Common myeloid progenitor, CD34-positive (primary cell): ENCODE measurements at regions not wholly inside any gene's neighbourhood (a gene's known extent, or its start where the extent isn't known, plus 50 kb on each side); places are given as distances from the start of the nearest gene placed in this dataset.

Source experiments
- CTCF ChIA-PET: fragments of 350-600 bp; sonication (Branson Sonifier 250); formaldehyde crosslinking; loops from one replicate; lab custom pipeline; 2021; ENCODE audit warnings: antibody characterized with exemption; lab: Charles Lee
- POLR2A ChIA-PET: fragments of 350-600 bp; sonication (Branson Sonifier 250); formaldehyde crosslinking; loops from one replicate; lab custom pipeline; 2021; ENCODE audit warnings: antibody characterized with exemption; lab: Charles Lee
- DNase-seq, 3 donors: peaks; one replicate each; pipeline versions ENCODE4 v3.0.0 to v3.0.0-alpha.2; 2013
- H3K27ac ChIP-seq, 2 experiments: 1 replicate in 1 of 2; 2 replicates in 1 of 2; pipeline ENCODE4 v1.7.0; 2013; ENCODE audit warnings: inconsistent platforms in 2 of 2, low read length in 2 of 2, mild to moderate bottlenecking in 2 of 2, low read depth in 1 of 2, moderate library complexity in 1 of 2; ENCODE audit not compliant: severe bottlenecking in 2 of 2, insufficient read depth in 1 of 2, poor library complexity in 1 of 2
- H3K27me3 ChIP-seq, 5 experiments: replicated peaks in 2 of 5; 1 replicate in 3 of 5; 2 replicates in 2 of 5; pipeline versions ENCODE4 v1.6.1 to v1.7.0; 2013; ENCODE audit warnings: low read length in 4 of 5, mild to moderate bottlenecking in 2 of 5, moderate library complexity in 2 of 5, inconsistent platforms in 1 of 5; ENCODE audit not compliant: insufficient read depth in 5 of 5, control insufficient read depth in 4 of 5
- H3K36me3 ChIP-seq, 4 experiments: 1 replicate in 2 of 4; 2 replicates in 2 of 4; pipeline versions ENCODE4 v1.6.1 to v1.7.0; 2013; ENCODE audit warnings: low read length in 3 of 4, control low read depth in 1 of 4, mild to moderate bottlenecking in 1 of 4; ENCODE audit not compliant: control insufficient read depth in 4 of 4, insufficient read depth in 4 of 4
- H3K4me1 ChIP-seq, 4 experiments: 1 replicate in 3 of 4; 2 replicates in 1 of 4; pipeline versions ENCODE4 v1.6.1 to v1.7.1; 2013; ENCODE audit warnings: low read length in 3 of 4, mild to moderate bottlenecking in 3 of 4, control low read depth in 1 of 4, inconsistent platforms in 1 of 4, moderate library complexity in 1 of 4; ENCODE audit not compliant: control insufficient read depth in 4 of 4, insufficient read depth in 4 of 4; ENCODE audit errors: control extremely low read depth in 1 of 4
- H3K4me3 ChIP-seq, 7 experiments: 1 replicate in 4 of 7; 2 replicates in 3 of 7; pipeline versions ENCODE4 v1.5.1 to v1.7.0; 2013; ENCODE audit warnings: mild to moderate bottlenecking in 7 of 7, low read length in 6 of 7, moderate library complexity in 6 of 7, inconsistent platforms in 2 of 7, low read depth in 2 of 7, control low read depth in 1 of 7; ENCODE audit not compliant: insufficient read depth in 4 of 7, control insufficient read depth in 1 of 7; ENCODE audit errors: extremely low read depth in 1 of 7
- H3K9me3 ChIP-seq, 5 experiments: 1 replicate in 4 of 5; 2 replicates in 1 of 5; pipeline versions ENCODE4 v1.6.1 to v1.7.1; 2013; ENCODE audit warnings: low read length in 4 of 5, mild to moderate bottlenecking in 2 of 5, inconsistent platforms in 1 of 5, low read depth in 1 of 5, moderate library complexity in 1 of 5; ENCODE audit not compliant: control insufficient read depth in 4 of 5, insufficient read depth in 2 of 5; ENCODE audit errors: control extremely low read depth in 1 of 5
- WGBS: methylation state at CpG from one replicate; pipeline ENCODE4 v1.1.5; 2013; ENCODE audit not compliant: insufficient coverage; 5-methylcytosine and 5-hydroxymethylcytosine counted together

DNA sequence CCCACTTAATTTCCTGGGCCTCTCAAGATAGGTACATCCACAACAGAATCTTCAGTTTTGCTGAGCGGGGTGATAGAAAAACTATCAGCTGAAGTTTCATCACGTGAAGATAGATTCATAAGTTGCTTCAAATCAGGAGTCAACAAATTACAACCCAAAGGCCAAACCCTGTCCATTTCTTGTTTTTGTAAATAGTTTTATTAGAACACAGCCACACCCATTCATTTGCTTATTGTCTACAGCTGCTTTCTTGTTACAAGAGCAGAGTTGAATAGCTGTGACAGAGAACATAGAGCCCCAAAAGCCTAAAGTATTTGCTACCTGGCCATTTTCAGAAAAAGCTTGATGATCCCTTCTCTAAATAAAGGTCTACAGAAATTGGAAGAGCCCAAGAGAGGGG is 300.1 kb upstream of the CDH5 start:
- CTCF ChIA-PET = no interaction called here
- H3K4me1 ChIP-seq = no peaks in the 10 kb centered on the region
- no peaks in the 10 kb centered on the region for H3K36me3 ChIP-seq
- peaks cover 0 to 28% (median 13%) of the 10 kb centered on the region in 5 experiments for H3K27me3 ChIP-seq
- POLR2A ChIA-PET = no interaction called here
- no peak overlapping the region for H3K4me3 ChIP-seq
- 93% methylated on average over 2 of the region's 2 CpGs for WGBS
- no peak for DNase-seq
- no peak overlapping the region for H3K27ac ChIP-seq
- no peaks in the 10 kb centered on the region for H3K9me3 ChIP-seq

DNA sequence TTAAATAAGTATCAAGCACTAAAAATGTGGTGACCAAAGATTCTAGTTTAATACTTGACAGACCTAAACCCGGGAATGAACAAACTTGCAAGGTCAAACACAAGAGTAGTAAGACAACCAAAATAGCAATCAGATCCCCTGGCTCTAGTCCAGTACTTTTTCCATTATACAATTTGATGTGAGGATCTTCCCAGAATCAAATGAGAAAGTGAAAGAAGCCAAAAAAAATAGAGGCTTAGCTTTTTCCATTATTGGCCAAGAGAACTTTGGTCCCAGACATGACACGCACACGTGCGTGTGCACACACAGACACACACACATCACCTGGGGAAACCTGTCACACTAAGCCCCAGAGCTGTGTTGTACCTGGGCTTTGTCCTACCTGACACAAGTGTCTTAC is 300.6 kb upstream of the CDH5 start:
- H3K9me3 ChIP-seq = no peaks in the 10 kb centered on the region
- no peaks in the 10 kb centered on the region for H3K4me1 ChIP-seq
- ChIA-PET CTCF (no interaction called here), POLR2A (no interaction called here)
- DNase-seq = no peak
- peaks cover 0 to 28% (median 13%) of the 10 kb centered on the region in 5 experiments for H3K27me3 ChIP-seq
- H3K27ac ChIP-seq = no peak overlapping the region
- 100% methylated on average over 1 of the region's 4 CpGs for WGBS
- no peak overlapping the region for H3K4me3 ChIP-seq
- H3K36me3 ChIP-seq = no peaks in the 10 kb centered on the region

GRCh38 chr16:66064801-66065530 is 301.5 kb upstream of the CDH5 start:
- no peaks in the 10 kb centered on the region for H3K9me3 ChIP-seq

DNA sequence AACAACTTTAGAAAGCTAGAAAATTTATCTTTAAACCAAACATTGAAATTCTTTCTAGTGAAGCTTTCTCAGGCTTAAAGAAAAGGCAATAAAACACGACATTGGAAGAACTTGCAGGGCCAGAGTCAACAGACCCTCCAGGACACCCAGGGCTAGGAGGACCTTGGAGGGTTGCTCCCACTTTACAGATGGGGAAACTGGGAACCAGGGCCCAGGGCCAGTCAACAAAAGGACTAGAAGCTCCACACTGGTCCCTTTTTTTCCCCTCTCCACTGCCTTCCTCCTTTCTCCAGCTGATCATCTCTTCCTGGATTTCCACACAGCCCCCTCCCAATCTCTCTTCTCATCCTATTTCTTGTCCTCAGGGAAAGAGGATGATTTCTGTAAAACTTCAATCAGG is 307.7 kb upstream of the CDH5 start:
- no peaks in the 10 kb centered on the region for H3K9me3 ChIP-seq
- no peak for DNase-seq
- H3K27me3 ChIP-seq = peaks cover 0 to 26% (median 6%) of the 10 kb centered on the region in 5 experiments
- H3K4me3 ChIP-seq = no peak overlapping the region
- POLR2A ChIA-PET = no interaction called here
- 100% methylated on average over 1 of the region's 1 CpG for WGBS
- CTCF ChIA-PET = no interaction called here
- no peaks in the 10 kb centered on the region for H3K36me3 ChIP-seq
- H3K4me1 ChIP-seq = no peaks in the 10 kb centered on the region
- H3K27ac ChIP-seq = no peak overlapping the region

More at GRCh38 chr16:66064801-66065530, 301.5 kb upstream of the CDH5 start:
- ChIA-PET POLR2A (no interaction called here), CTCF (interaction anchor here (1.3 kb wide), 1 partner anchor 14 kb away, joined by 3 read pairs; no protein-coding TSS in a partner anchor)
- Histone ChIP-seq H3K27me3 (peaks cover 0 to 32% (median 9%) of the 10 kb centered on the region in 5 experiments), H3K27ac (no peak overlapping the region), H3K4me1 (no peaks in the 10 kb centered on the region), H3K36me3 (no peaks in the 10 kb centered on the region), H3K4me3 (no peak overlapping the region)
- WGBS = 89% methylated on average over 1 of the region's 1 CpG
- no peak for DNase-seq

DNA sequence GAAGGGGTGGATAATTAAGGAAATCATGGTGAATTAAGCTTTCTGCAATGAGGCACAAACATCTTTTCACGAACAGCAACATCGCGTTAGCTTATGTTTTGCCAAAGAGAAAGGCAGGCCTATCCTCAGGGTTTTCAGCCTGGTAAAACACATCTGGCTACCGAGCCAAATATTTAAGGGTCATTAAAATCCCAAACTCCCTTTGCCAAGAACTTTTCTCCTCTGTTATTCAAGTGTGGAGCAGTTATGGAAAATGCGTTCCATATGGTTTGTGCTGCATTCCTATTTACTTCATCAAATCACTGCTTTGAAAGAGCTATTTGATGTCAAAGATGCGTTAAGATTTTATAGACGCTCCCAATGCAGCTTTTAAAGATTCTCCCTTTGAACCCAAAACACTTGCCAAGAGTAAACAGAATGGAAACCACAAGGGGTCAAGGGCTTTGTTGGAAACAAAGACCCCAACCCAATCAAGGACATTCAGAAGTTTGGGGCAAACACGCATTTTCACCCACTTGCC is 308.3 kb upstream of the CDH5 start:
- 98% methylated on average over 7 of the region's 8 CpGs for WGBS
- no peak overlapping the region for H3K4me3 ChIP-seq
- H3K4me1 ChIP-seq = no peaks in the 10 kb centered on the region
- POLR2A ChIA-PET = no interaction called here
- H3K36me3 ChIP-seq = no peaks in the 10 kb centered on the region
- DNase-seq = no peak
- no peaks in the 10 kb centered on the region for H3K9me3 ChIP-seq
- CTCF ChIA-PET = no interaction called here
- H3K27ac ChIP-seq = no peak overlapping the region
- H3K27me3 ChIP-seq = peaks cover 0 to 24% (median 6%) of the 10 kb centered on the region in 5 experiments

DNA sequence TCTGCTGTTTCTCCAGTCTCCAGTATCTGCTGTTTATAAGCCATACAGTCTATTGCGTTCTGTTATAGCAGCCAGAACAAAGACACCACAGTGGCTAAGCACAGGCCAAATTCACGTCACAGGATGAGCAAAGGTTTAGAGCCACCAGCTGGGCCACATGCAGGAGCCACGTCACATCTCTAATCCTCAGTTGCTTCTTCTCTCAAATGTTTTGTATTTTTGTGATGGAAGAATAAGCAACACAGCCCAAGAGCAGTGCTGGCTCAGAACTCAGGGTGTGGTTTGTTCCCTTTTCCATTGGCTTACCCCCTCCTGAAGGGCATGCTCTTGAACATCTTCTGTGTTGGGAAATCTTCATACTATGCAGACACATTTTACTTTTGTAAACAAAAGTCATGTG is 309.4 kb upstream of the CDH5 start:
- CTCF ChIA-PET = no interaction called here
- POLR2A ChIA-PET = no interaction called here
- H3K27ac ChIP-seq = no peak overlapping the region

GRCh38 chr16:66054095-66054494 is 312.4 kb upstream of the CDH5 start:
- Histone ChIP-seq H3K27ac (no peak overlapping the region), H3K9me3 (no peaks in the 10 kb centered on the region), H3K4me1 (no peaks in the 10 kb centered on the region), H3K27me3 (peaks cover 0 to 9% (median 6%) of the 10 kb centered on the region in 5 experiments), H3K36me3 (no peaks in the 10 kb centered on the region), H3K4me3 (no peak overlapping the region)
- DNase-seq = no peak
- ChIA-PET POLR2A (no interaction called here), CTCF (no interaction called here)
- 73% methylated on average over 3 of the region's 4 CpGs for WGBS

More for the DNA sequence above, 309.4 kb upstream of the CDH5 start:
- 91% methylated on average over 3 of the region's 3 CpGs for WGBS
- Histone ChIP-seq H3K4me1 (no peaks in the 10 kb centered on the region), H3K36me3 (no peaks in the 10 kb centered on the region), H3K9me3 (no peaks in the 10 kb centered on the region), H3K4me3 (no peak overlapping the region), H3K27me3 (peaks cover 0 to 19% (median 6%) of the 10 kb centered on the region in 5 experiments)
- DNase-seq = no peak
